ENCODE measurements at regions not wholly inside any gene's neighbourhood (a gene's known extent, or its start where the extent isn't known, plus 50 kb on each side); places are given as distances from the start of the nearest gene placed in this dataset.

GRCh38 chr6:41474213-41474933 lies 71.8 kb upstream of the FOXP4 start:
- no peak for DNase-seq

- no peak for DNase-seq
These were observed 71.0 kb upstream of the FOXP4 start for GRCh38 chr6:41475164-41475563.

- DNase-seq, result no peak
These were observed 70.3 kb upstream of the FOXP4 start for GRCh38 chr6:41475737-41476357.

- DNase-seq, result no peak
These were observed 69.8 kb upstream of the FOXP4 start for GRCh38 chr6:41476401-41476800.

- no peak for DNase-seq
These were observed 68.6 kb upstream of the FOXP4 start for GRCh38 chr6:41477572-41477971.

- no peak for DNase-seq
These were observed 62.2 kb upstream of the FOXP4 start for GRCh38 chr6:41483943-41484342.

GRCh38 chr6:41487860-41488432 lies 58.2 kb upstream of the FOXP4 start:
- no peak for DNase-seq

GRCh38 chr6:41488433-41489119 lies 57.6 kb upstream of the FOXP4 start:
- DNase-seq, result peak; percentile 34

GRCh38 chr6:41489120-41489851 lies 56.9 kb upstream of the FOXP4 start:
- no peak for DNase-seq

GRCh38 chr6:41492261-41492891 lies 53.8 kb upstream of the FOXP4 start:
- DNase-seq, result no peak

GRCh38 chr6:41494212-41495110 lies 51.7 kb upstream of the FOXP4 start:
- no peak for DNase-seq
